ENCODE measurements at regions not wholly inside any gene's neighbourhood (a gene's known extent, or its start where the extent isn't known, plus 50 kb on each side); places are given as distances from the start of the nearest gene placed in this dataset.

DNA sequence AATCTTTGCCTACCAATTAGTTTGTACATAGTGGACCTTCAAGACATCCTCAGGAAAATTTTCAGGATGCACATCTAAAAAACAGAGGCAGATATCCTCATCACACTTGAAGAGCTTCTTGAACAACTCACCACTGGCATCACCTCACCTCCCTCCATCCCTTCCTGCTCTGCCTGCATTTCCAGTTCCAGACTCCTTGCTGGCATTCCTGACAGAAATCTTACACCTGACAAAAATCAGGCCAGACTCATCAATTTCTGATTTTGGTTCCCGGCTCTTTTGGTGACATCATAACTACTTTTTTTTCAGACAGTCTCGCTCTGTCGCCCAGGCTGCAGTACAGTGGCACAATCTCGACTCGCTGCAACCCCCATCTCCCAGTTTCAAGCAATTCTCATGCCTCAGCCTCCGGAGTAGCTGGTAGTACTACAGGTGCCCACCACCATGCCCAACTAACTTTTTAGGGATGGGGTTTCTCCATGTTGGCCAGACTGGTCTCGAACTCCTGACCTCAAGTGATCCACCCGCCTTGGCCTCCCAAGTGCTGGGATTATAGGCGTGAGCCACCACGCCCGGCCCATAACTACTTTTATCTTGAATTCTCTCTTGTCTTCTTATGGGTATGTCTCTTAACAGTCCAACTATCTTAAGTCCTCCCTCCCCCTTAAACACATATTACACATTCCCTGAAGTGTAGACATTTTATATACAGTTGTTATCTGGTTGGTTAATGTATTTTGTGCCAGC is 216.6 kb upstream of the IL12A start:
- DNase-seq, result no peak
- CTCF ChIA-PET, result interaction anchor here (0.8 to 8.5 kb wide), 4 partner anchors 8 to 77 kb away, joined by 3 to 39 read pairs (median 3); no protein-coding TSS in a partner anchor
- peaks cover 4 to 25% of the 10 kb centered on the region in 2 experiments; a peak in 3 of 4 replicates for H3K4me1 ChIP-seq (ENCODE audit: control insufficient read depth in 1 of 2, insufficient read depth in 2 of 2, low read depth in 1 of 2, low read length in 1 of 2)
- peaks cover 99% of the 10 kb centered on the region for H3K79me2 ChIP-seq (ENCODE audit: insufficient read depth)
- no peak overlapping the region for H2AFZ ChIP-seq (ENCODE audit: low read depth)
- H3K9ac ChIP-seq, result no peak overlapping the region
- no peak overlapping the region for H3K4me2 ChIP-seq
- peak overlapping the region in 1 of 2 experiments; percentile 7; a peak in 1 of 4 replicates for H3K27ac ChIP-seq (ENCODE audit: low read depth in 2 of 2, low read length in 1 of 2)
- H3K9me3 ChIP-seq, result no peaks in the 10 kb centered on the region
- POLR2A ChIA-PET, result no interaction called here
- no peak overlapping the region for H3K4me3 ChIP-seq (ENCODE audit: low read depth in 2 of 2, low read length in 1 of 2)
- H3F3A ChIP-seq (replicated peaks; ENCODE audit: insufficient read depth), result peaks cover 5% of the 10 kb centered on the region
- 0 out of 2 replicates have a peak, but pooled peaks cover 7% of the 10 kb centered on the region for H4K20me1 ChIP-seq (ENCODE audit: insufficient read depth)
- H3K27me3 ChIP-seq (ENCODE audit: insufficient read depth), result no peaks in the 10 kb centered on the region
- H3K9me2 ChIP-seq, result no peaks in the 10 kb centered on the region
- WGBS (ENCODE audit: low lambda C conversion rate), result 97% methylated on average over 11 of the region's 11 CpGs
- H3K36me3 ChIP-seq (replicated peaks in 1 of 2; ENCODE audit: control insufficient read depth in 1 of 2, insufficient read depth in 2 of 2, low read length in 1 of 2), result peaks cover 0 to 7% of the 10 kb centered on the region in 2 experiments
- TF ChIP-seq MXI1 (IDR thresholded peaks at IDR 0.05; ENCODE audit: low read depth, low read length), result no peak

- ChIA-PET POLR2A (no interaction called here), CTCF (interaction anchor here (0.8 to 8.5 kb wide), 3 partner anchors 11 to 32 kb away, joined by 4 to 39 read pairs (median 8); no protein-coding TSS in a partner anchor)
- DNase-seq, result no peak
- WGBS (ENCODE audit: low lambda C conversion rate), result 97% methylated on average over 3 of the region's 3 CpGs
- Histone ChIP-seq H3K27me3 (ENCODE audit: insufficient read depth) (no peaks in the 10 kb centered on the region), H4K20me1 (ENCODE audit: insufficient read depth) (no peaks in the 10 kb centered on the region), H3K4me1 (ENCODE audit: control insufficient read depth in 1 of 2, insufficient read depth in 2 of 2, low read depth in 1 of 2, low read length in 1 of 2) (peaks cover 4 to 24% of the 10 kb centered on the region in 2 experiments; a peak in 3 of 4 replicates), H3K4me2 (0 out of 2 replicates have a peak overlapping the region, but pooled peaks have one; percentile 0), H3K27ac (ENCODE audit: low read depth in 2 of 2, low read length in 1 of 2) (no peak overlapping the region), H3K9ac (no peak overlapping the region), H3F3A (replicated peaks; ENCODE audit: insufficient read depth) (peaks cover 5% of the 10 kb centered on the region), H2AFZ (ENCODE audit: low read depth) (no peak overlapping the region), H3K79me2 (ENCODE audit: insufficient read depth) (peaks cover 99% of the 10 kb centered on the region), H3K4me3 (ENCODE audit: low read depth in 2 of 2, low read length in 1 of 2) (no peak overlapping the region), H3K9me3 (no peaks in the 10 kb centered on the region), H3K9me2 (no peaks in the 10 kb centered on the region), H3K36me3 (replicated peaks in 1 of 2; ENCODE audit: control insufficient read depth in 1 of 2, insufficient read depth in 2 of 2, low read length in 1 of 2) (peaks cover 0 to 7% of the 10 kb centered on the region in 2 experiments)
- no peak for TF ChIP-seq USF2 (IDR thresholded peaks at IDR 0.05; ENCODE audit: borderline replicate concordance, low read depth, low read length)
- no peak for TF ChIP-seq SIN3A (IDR thresholded peaks at IDR 0.05; ENCODE audit: borderline replicate concordance, low read depth, low read length)
- TF ChIP-seq RAD21 (IDR thresholded peaks at IDR 0.05; ENCODE audit: low read length), result no peak
Measured at GRCh38 chr3:159773706-159774105, 214.9 kb upstream of the IL12A start.

DNA sequence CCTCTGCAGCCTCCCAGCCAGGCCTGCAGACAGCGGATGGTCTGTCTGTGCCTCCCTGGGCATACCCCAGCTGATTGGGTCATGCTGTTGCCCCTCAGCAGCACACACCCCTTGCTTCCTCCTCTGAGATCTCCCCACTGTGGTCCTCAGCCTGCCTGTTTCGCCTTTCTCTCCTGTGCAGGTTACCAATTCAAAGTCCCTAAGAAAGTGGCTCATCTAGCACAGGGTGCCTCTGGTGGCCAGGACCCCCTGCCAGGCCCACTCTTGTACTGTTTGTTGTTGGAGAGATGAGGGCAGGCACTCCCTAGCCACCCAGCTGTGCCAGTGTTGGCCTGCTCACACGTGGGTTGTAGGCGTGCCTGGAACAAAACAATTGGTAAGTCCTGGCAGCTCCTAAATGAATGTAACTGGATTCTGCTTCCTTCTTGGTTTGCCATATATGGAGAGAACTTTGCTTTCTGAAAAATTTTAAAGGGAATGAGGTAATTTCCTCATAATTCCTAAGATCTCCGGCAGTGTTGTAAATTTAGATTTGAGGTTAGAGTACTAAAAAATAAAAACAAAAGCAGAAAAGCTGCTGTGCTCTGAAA is 213.2 kb upstream of the IL12A start:
- Histone ChIP-seq H4K20me1 (ENCODE audit: insufficient read depth) (no peaks in the 10 kb centered on the region), H3K9me3 (no peaks in the 10 kb centered on the region), H2AFZ (ENCODE audit: low read depth) (peak overlapping the region; percentile 19), H3K4me2 (peak overlapping the region; percentile 57), H3K27me3 (ENCODE audit: insufficient read depth) (no peaks in the 10 kb centered on the region), H3K9ac (peak overlapping the region; percentile 37; the same call in 1 of the 2 replicates), H3K4me1 (ENCODE audit: control insufficient read depth in 1 of 2, insufficient read depth in 2 of 2, low read depth in 1 of 2, low read length in 1 of 2) (peaks cover 4 to 24% of the 10 kb centered on the region in 2 experiments; a peak in 3 of 4 replicates), H3K9me2 (no peaks in the 10 kb centered on the region), H3K4me3 (ENCODE audit: low read depth in 2 of 2, low read length in 1 of 2) (no peak overlapping the region), H3K27ac (ENCODE audit: low read depth in 2 of 2, low read length in 1 of 2) (peak overlapping the region in 1 of 2 experiments; percentile 71; a peak in 3 of 4 replicates), H3F3A (replicated peaks; ENCODE audit: insufficient read depth) (peaks cover 5% of the 10 kb centered on the region), H3K79me2 (ENCODE audit: insufficient read depth) (peaks cover 99% of the 10 kb centered on the region), H3K36me3 (replicated peaks in 1 of 2; ENCODE audit: control insufficient read depth in 1 of 2, insufficient read depth in 2 of 2, low read length in 1 of 2) (peaks cover 0 to 7% of the 10 kb centered on the region in 2 experiments)
- peak; percentile 32 for DNase-seq
- 52% methylated on average over 4 of the region's 5 CpGs for WGBS (ENCODE audit: low lambda C conversion rate)
- TF ChIP-seq, protein P1, sequence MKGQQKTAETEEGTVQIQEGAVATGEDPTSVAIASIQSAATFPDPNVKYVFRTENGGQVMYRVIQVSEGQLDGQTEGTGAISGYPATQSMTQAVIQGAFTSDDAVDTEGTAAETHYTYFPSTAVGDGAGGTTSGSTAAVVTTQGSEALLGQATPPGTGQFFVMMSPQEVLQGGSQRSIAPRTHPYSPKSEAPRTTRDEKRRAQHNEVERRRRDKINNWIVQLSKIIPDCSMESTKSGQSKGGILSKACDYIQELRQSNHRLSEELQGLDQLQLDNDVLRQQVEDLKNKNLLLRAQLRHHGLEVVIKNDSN (IDR thresholded peaks at IDR 0.05; ENCODE audit: borderline replicate concordance, low read depth), result peak; percentile 20; the same call in 1 of the 2 replicates
- TF ChIP-seq MXI1 (IDR thresholded peaks at IDR 0.05; ENCODE audit: low read depth, low read length) (peak; percentile 32; the same call in 1 of the 2 replicates), TAF1 (IDR thresholded peaks at IDR 0.05; ENCODE audit: borderline replicate concordance, low read depth, low read length) (no peak), JUND (IDR thresholded peaks at IDR 0.05) (no peak), SIN3A (IDR thresholded peaks at IDR 0.05; ENCODE audit: borderline replicate concordance, low read depth, low read length) (peak; percentile 31; the same call in 1 of the 2 replicates)
- TF ChIP-seq, protein P2, sequence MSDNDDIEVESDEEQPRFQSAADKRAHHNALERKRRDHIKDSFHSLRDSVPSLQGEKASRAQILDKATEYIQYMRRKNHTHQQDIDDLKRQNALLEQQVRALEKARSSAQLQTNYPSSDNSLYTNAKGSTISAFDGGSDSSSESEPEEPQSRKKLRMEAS (IDR thresholded peaks at IDR 0.05; ENCODE audit: low read depth), result peak; percentile 87
- ChIA-PET POLR2A (no interaction called here), CTCF (interaction anchor here (0.8 to 8.5 kb wide), 7 partner anchors 9 to 516 kb away, joined by 3 to 39 read pairs (median 4); no protein-coding TSS in a partner anchor)
